PFSK-1 (cell line): ENCODE measurements at regions not wholly inside any gene's neighbourhood (a gene's known extent, or its start where the extent isn't known, plus 50 kb on each side); places are given as distances from the start of the nearest gene placed in this dataset.

ENCODE experiments used
- FOXP2 ChIP-seq: optimal IDR thresholded peaks from 2 replicates; pipeline ENCODE3; 2011; ENCODE audit warnings: borderline replicate concordance, control low read depth, inconsistent platforms; ENCODE audit not compliant: insufficient read depth; ENCODE audit errors: extremely low read length, extremely low read depth
- POLR2AphosphoS5 ChIP-seq: IDR thresholded peaks from 2 replicates; pipeline ENCODE4 v1.6.1; 2012; ENCODE audit warnings: low read depth, mild to moderate bottlenecking, control low read depth, low read length, moderate library complexity
- SIN3A ChIP-seq: IDR thresholded peaks from 2 replicates; pipeline ENCODE4 v1.6.1; 2012; ENCODE audit warnings: mild to moderate bottlenecking, low read length, moderate library complexity, borderline replicate concordance; ENCODE audit not compliant: insufficient read depth
- TAF1 ChIP-seq: IDR thresholded peaks from 2 replicates; pipeline ENCODE4 v1.6.1; 2012; ENCODE audit warnings: low read length, control low read depth, borderline replicate concordance; ENCODE audit not compliant: insufficient read depth
- TF ChIP-seq, protein P1 (sequence below), 2 experiments: IDR thresholded peaks; 2 replicates each; pipeline versions ENCODE4 v1.6.1 to v1.8.0; 2011 to 2012; ENCODE audit warnings: low read depth in 2 of 2, low read length in 2 of 2, control low read depth in 1 of 2, inconsistent platforms in 1 of 2, mild to moderate bottlenecking in 1 of 2, moderate library complexity in 1 of 2; ENCODE audit not compliant: insufficient read depth in 1 of 2

GRCh38 chr5:27969157-27969556, 930.8 kb upstream of the CDH9 start:
- TF ChIP-seq TAF1, result no peak
- TF ChIP-seq SIN3A, result no peak
- no peak for TF ChIP-seq POLR2AphosphoS5

- no peak for TF ChIP-seq SIN3A
- no peak for TF ChIP-seq TAF1
- TF ChIP-seq FOXP2, result no peak
- TF ChIP-seq POLR2AphosphoS5, result no peak
- TF ChIP-seq, protein P1, sequence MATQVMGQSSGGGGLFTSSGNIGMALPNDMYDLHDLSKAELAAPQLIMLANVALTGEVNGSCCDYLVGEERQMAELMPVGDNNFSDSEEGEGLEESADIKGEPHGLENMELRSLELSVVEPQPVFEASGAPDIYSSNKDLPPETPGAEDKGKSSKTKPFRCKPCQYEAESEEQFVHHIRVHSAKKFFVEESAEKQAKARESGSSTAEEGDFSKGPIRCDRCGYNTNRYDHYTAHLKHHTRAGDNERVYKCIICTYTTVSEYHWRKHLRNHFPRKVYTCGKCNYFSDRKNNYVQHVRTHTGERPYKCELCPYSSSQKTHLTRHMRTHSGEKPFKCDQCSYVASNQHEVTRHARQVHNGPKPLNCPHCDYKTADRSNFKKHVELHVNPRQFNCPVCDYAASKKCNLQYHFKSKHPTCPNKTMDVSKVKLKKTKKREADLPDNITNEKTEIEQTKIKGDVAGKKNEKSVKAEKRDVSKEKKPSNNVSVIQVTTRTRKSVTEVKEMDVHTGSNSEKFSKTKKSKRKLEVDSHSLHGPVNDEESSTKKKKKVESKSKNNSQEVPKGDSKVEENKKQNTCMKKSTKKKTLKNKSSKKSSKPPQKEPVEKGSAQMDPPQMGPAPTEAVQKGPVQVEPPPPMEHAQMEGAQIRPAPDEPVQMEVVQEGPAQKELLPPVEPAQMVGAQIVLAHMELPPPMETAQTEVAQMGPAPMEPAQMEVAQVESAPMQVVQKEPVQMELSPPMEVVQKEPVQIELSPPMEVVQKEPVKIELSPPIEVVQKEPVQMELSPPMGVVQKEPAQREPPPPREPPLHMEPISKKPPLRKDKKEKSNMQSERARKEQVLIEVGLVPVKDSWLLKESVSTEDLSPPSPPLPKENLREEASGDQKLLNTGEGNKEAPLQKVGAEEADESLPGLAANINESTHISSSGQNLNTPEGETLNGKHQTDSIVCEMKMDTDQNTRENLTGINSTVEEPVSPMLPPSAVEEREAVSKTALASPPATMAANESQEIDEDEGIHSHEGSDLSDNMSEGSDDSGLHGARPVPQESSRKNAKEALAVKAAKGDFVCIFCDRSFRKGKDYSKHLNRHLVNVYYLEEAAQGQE (IDR thresholded peaks at IDR 0.05; ENCODE audit: insufficient read depth in 1 of 2, low read depth in 2 of 2, low read length in 2 of 2), result no peak
Observed at GRCh38 chr5:27963050-27963783, 924.8 kb upstream of the CDH9 start.

- TF ChIP-seq FOXP2, result no peak
- TF ChIP-seq POLR2AphosphoS5, result no peak
Observed at GRCh38 chr5:27962198-27962597, 923.8 kb upstream of the CDH9 start.

DNA sequence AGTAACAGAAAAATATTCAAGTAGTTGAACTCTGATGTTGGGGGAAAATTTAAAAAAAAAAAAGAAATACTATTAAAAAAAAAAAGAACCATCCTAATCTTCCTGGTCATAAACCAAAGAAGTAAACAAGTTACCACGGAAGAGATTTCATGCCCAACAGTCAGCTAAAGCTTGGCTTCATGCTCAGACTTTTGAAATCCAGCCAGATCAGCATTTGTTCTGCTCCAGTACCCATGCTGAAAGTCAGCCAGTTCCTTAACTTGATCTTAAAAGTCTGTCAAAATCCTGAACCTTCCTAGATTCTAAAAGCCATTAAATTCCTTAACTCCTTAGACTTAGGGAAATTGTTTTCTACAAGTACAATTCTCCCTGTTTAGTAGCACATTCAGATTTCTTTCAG, 908.7 kb upstream of the CDH9 start:
- TF ChIP-seq TAF1 (no peak), SIN3A (no peak), FOXP2 (no peak)

DNA sequence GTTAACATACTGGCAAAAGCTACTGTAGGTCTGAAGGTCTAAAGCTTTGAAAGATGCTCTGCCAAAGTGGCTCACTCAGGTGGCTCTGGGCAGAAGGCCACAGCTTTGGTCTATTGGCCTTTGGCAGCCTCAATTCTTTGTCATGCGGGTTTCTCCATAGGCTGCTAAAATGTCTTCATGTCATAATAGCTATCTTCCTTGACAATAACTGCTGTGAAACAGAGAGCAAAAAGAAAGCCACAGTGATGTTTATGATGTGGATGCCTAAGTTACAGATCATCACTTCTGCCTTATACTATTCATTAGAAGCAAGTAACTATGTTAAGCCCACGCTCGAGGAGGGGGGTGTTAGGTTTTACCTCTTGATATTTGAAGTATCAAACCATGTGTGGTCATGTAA, 906.1 kb upstream of the CDH9 start:
- no peak for TF ChIP-seq POLR2AphosphoS5
- no peak for TF ChIP-seq SIN3A
- no peak for TF ChIP-seq TAF1
- TF ChIP-seq, protein P1 (IDR thresholded peaks at IDR 0.05; ENCODE audit: insufficient read depth in 1 of 2, low read depth in 2 of 2, low read length in 2 of 2), result no peak
- no peak for TF ChIP-seq FOXP2

- TF ChIP-seq POLR2AphosphoS5 (no peak), TAF1 (no peak), FOXP2 (no peak), SIN3A (no peak)
- TF ChIP-seq, protein P1 (IDR thresholded peaks at IDR 0.05; ENCODE audit: insufficient read depth in 1 of 2, low read depth in 2 of 2, low read length in 2 of 2), result no peak
Observed at GRCh38 chr5:27938989-27939388, 900.6 kb upstream of the CDH9 start.

DNA sequence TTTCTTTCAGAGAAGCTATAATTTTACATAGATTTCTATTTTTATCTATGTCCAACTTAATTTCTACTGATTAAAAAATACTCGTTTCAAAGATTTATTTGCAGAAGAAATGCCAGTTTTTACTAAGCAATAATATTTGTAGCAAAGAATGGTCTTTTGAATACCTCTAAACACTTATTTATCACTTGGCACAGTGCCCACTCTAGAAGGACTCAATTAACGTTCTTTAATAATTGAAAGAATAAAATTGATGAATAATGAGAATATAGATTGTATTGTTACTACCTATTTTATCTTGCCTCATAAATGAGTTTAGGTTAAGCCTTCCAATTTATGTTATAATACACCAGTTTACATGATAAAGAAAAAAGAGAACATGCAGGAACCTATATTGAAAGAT, 889.7 kb upstream of the CDH9 start:
- TF ChIP-seq, protein P1 (IDR thresholded peaks at IDR 0.05; ENCODE audit: insufficient read depth in 1 of 2, low read depth in 2 of 2, low read length in 2 of 2), result no peak
- TF ChIP-seq TAF1 (no peak), SIN3A (no peak), FOXP2 (no peak), POLR2AphosphoS5 (no peak)
